H1 (cell line): ENCODE measurements at regions not wholly inside any gene's neighbourhood (a gene's known extent, or its start where the extent isn't known, plus 50 kb on each side); places are given as distances from the start of the nearest gene placed in this dataset.

Experiments used
- CTCF ChIA-PET: fragments of 300-600 bp; sonication (Branson Sonifier 250); formaldehyde crosslinking; loops from one replicate; lab custom pipeline; 2021; ENCODE audit not compliant: partially characterized antibody; lab: Charles Lee
- POLR2A ChIA-PET: fragments of 300-600 bp; sonication (Branson Sonifier 250); formaldehyde crosslinking; loops from one replicate; lab custom pipeline; 2021; ENCODE audit warnings: inconsistent platforms; ENCODE audit not compliant: partially characterized antibody; lab: Charles Lee
- DNase-seq, 2 experiments: peaks; one replicate each; pipeline versions ENCODE4 v3.0.0 to v3.0.0-alpha.2; 2010 to 2022; ENCODE audit warnings: low spot score in 2 of 2, low read depth in 1 of 2, mixed read lengths in 1 of 2
- FAIRE-seq: peaks from 2 replicates; lab custom pipeline; 2011; peaks lifted over from hg19 to GRCh38; lab: Jason Lieb, UNC
- H2AFZ ChIP-seq: 2 replicates; pipeline ENCODE4 v1.8.1; 2012; ENCODE audit warnings: low read length, inconsistent platforms
- H2AK5ac ChIP-seq: 2 replicates; pipeline ENCODE4 v1.6.1; 2013; ENCODE audit warnings: low read depth, low read length
- H2BK120ac ChIP-seq: replicated peaks from 2 replicates; pipeline ENCODE3; 2013; ENCODE audit warnings: low read depth, low read length, inconsistent platforms
- H2BK12ac ChIP-seq: 2 replicates; pipeline ENCODE4 v1.6.1; 2013; ENCODE audit warnings: low read depth, low read length
- H2BK15ac ChIP-seq: 2 replicates; pipeline ENCODE4 v1.6.1; 2013; ENCODE audit warnings: low read length
- H2BK20ac ChIP-seq: 2 replicates; pipeline ENCODE4 v1.6.1; 2013; ENCODE audit warnings: low read length
- H2BK5ac ChIP-seq: 2 replicates; pipeline ENCODE4 v1.6.1; 2013; ENCODE audit warnings: low read depth, low read length
- H3K14ac ChIP-seq: 2 replicates; pipeline ENCODE4 v1.6.1; 2013; ENCODE audit warnings: inconsistent platforms; ENCODE audit not compliant: insufficient read length
- H3K18ac ChIP-seq: 2 replicates; pipeline ENCODE4 v1.6.1; 2013; ENCODE audit warnings: low read length; ENCODE audit errors: extremely low read depth
- H3K23ac ChIP-seq: 2 replicates; pipeline ENCODE4 v1.6.1; 2013; ENCODE audit warnings: inconsistent platforms; ENCODE audit not compliant: insufficient read length
- H3K23me2 ChIP-seq: 2 replicates; pipeline ENCODE4 v1.6.1; 2013; ENCODE audit warnings: low read depth, low read length
- H3K27ac ChIP-seq: 2 replicates; pipeline ENCODE4 v1.6.1; 2011; ENCODE audit warnings: low read depth, low read length, inconsistent platforms
- H3K27me3 ChIP-seq, 4 experiments: replicated peaks in 1 of 4; 1 replicate in 1 of 4; 2 replicates in 3 of 4; pipeline versions ENCODE4 v1.6.1 to v1.8.1; 2011 to 2013; ENCODE audit warnings: low read length in 3 of 4, mild to moderate bottlenecking in 3 of 4, inconsistent platforms in 2 of 4, mixed read lengths in 2 of 4, moderate library complexity in 1 of 4; ENCODE audit not compliant: control insufficient read depth in 3 of 4, insufficient read depth in 3 of 4; ENCODE audit errors: extremely low read depth in 1 of 4
- H3K36me3 ChIP-seq, 4 experiments: 2 replicates each; pipeline versions ENCODE4 v1.6.1 to v1.8.1; 2011 to 2013; ENCODE audit warnings: mild to moderate bottlenecking in 4 of 4, low read length in 3 of 4, moderate library complexity in 2 of 4, control low read depth in 1 of 4, inconsistent platforms in 1 of 4; ENCODE audit not compliant: insufficient read depth in 4 of 4, control insufficient read depth in 2 of 4
- H3K4ac ChIP-seq: replicated peaks from 2 replicates; pipeline ENCODE3; 2013; ENCODE audit warnings: low read length, low read depth, mixed read lengths, inconsistent platforms; ENCODE audit not compliant: insufficient read length
- H3K4me1 ChIP-seq, 4 experiments: replicated peaks in 1 of 4; 1 replicate in 1 of 4; 2 replicates in 3 of 4; pipeline versions ENCODE4 v1.6.1 to v1.8.1; 2011 to 2013; ENCODE audit warnings: low read length in 3 of 4, inconsistent platforms in 2 of 4, mixed read lengths in 1 of 4; ENCODE audit not compliant: insufficient read depth in 4 of 4, control insufficient read depth in 3 of 4
- H3K4me2 ChIP-seq, 2 experiments: 2 replicates each; pipeline versions ENCODE4 v1.6.1 to v1.8.1; 2011 to 2013; ENCODE audit warnings: low read depth in 2 of 2, low read length in 2 of 2, control low read depth in 1 of 2, inconsistent platforms in 1 of 2, mild to moderate bottlenecking in 1 of 2; ENCODE audit not compliant: insufficient read depth in 1 of 2
- H3K4me3 ChIP-seq, 4 experiments: fragments of 200-600, 300-600 bp in 1 of 4; sonication (generic), shearing (Covaris generic), sonication (Bioruptor Twin) in 1 of 4; 2 replicates each; pipeline versions ENCODE4 v1.5.1 to v1.8.1; 2011 to 2016; ENCODE audit warnings: low read length in 4 of 4, low read depth in 3 of 4, control low read depth in 2 of 4, inconsistent platforms in 2 of 4, mild to moderate bottlenecking in 2 of 4, mixed read lengths in 1 of 4, moderate library complexity in 1 of 4; ENCODE audit not compliant: insufficient read depth in 2 of 4; ENCODE audit errors: extremely low read depth in 1 of 4
- H3K56ac ChIP-seq: replicated peaks from 2 replicates; pipeline ENCODE3; 2013; ENCODE audit warnings: low read depth, mild to moderate bottlenecking, mixed read lengths, low read length, inconsistent platforms; ENCODE audit not compliant: insufficient read length
- H3K79me1 ChIP-seq: 2 replicates; pipeline ENCODE4 v1.6.1; 2013; ENCODE audit warnings: low read depth, low read length, control low read depth
- H3K79me2 ChIP-seq, 2 experiments: 2 replicates each; pipeline versions ENCODE4 v1.6.1 to v1.8.1; 2012 to 2013; ENCODE audit warnings: low read length in 2 of 2, mild to moderate bottlenecking in 2 of 2, inconsistent platforms in 1 of 2; ENCODE audit not compliant: insufficient read depth in 2 of 2, control insufficient read depth in 1 of 2
- H3K9ac ChIP-seq, 4 experiments: replicated peaks in 1 of 4; 1 replicate in 1 of 4; 2 replicates in 3 of 4; pipeline versions ENCODE4 v1.6.1 to v1.8.1; 2011 to 2013; ENCODE audit warnings: low read depth in 3 of 4, low read length in 3 of 4, control low read depth in 2 of 4, mild to moderate bottlenecking in 2 of 4, moderate library complexity in 2 of 4, inconsistent platforms in 1 of 4; ENCODE audit errors: extremely low read depth in 1 of 4
- H3K9me3 ChIP-seq, 2 experiments: 2 replicates each; pipeline versions ENCODE4 v1.6.1 to v1.8.1; 2012 to 2013; ENCODE audit warnings: mild to moderate bottlenecking in 2 of 2, moderate library complexity in 2 of 2, control low read depth in 1 of 2, inconsistent platforms in 1 of 2, low read depth in 1 of 2, low read length in 1 of 2, mixed read lengths in 1 of 2; ENCODE audit not compliant: insufficient read depth in 2 of 2
- H4K20me1 ChIP-seq, 2 experiments: replicated peaks in 1 of 2; 2 replicates each; pipeline versions ENCODE3 to v1.8.1; 2011 to 2013; ENCODE audit warnings: inconsistent platforms in 2 of 2, low read length in 2 of 2, mild to moderate bottlenecking in 1 of 2; ENCODE audit not compliant: insufficient read depth in 2 of 2, control insufficient read depth in 1 of 2
- H4K5ac ChIP-seq: 2 replicates; pipeline ENCODE4 v1.6.1; 2013; ENCODE audit warnings: low read length, low read depth, mixed read lengths, inconsistent platforms; ENCODE audit not compliant: insufficient read length
- H4K8ac ChIP-seq: 2 replicates; pipeline ENCODE4 v1.8.0; 2013; ENCODE audit warnings: mild to moderate bottlenecking, moderate library complexity, low read length, inconsistent platforms; ENCODE audit not compliant: insufficient read depth; ENCODE audit errors: extremely low read depth
- H4K91ac ChIP-seq: replicated peaks from 2 replicates; pipeline ENCODE3; 2013; ENCODE audit warnings: low read length, mixed read lengths, inconsistent platforms; ENCODE audit not compliant: insufficient read length
- BACH1 ChIP-seq: IDR thresholded peaks from 2 replicates; pipeline ENCODE4 v1.6.1; 2012; ENCODE audit warnings: low read length, improper control_type of control experiment
- CBX5 ChIP-seq: fragments of 300-800, 300-1000 bp; sonication (generic); IDR thresholded peaks from 2 replicates; pipeline ENCODE4 v1.7.1; 2016; ENCODE audit warnings: antibody characterized with exemption, low read length, low read depth
- CTBP2 ChIP-seq: IDR thresholded peaks from 2 replicates; pipeline ENCODE4 v1.7.0; 2011; ENCODE audit warnings: borderline replicate concordance, mild to moderate bottlenecking, moderate library complexity, mixed read lengths, low read length; ENCODE audit not compliant: insufficient read depth, insufficient read length
- HDAC2 ChIP-seq, 2 experiments: fragments of 300-600 bp in 1 of 2; sonication (generic) in 1 of 2; IDR thresholded peaks; 2 replicates each; pipeline ENCODE4 v1.6.1; 2011 to 2012; ENCODE audit warnings: low read depth in 2 of 2, low read length in 2 of 2, mild to moderate bottlenecking in 2 of 2, moderate library complexity in 2 of 2, borderline replicate concordance in 1 of 2, inconsistent platforms in 1 of 2
- JUND ChIP-seq: IDR thresholded peaks from 2 replicates; pipeline ENCODE4 v1.6.1; 2011; ENCODE audit warnings: mild to moderate bottlenecking, improper control_type of control experiment, low read length
- MAFK ChIP-seq: IDR thresholded peaks from 2 replicates; pipeline ENCODE4 v1.6.1; 2012; ENCODE audit warnings: low read depth, mild to moderate bottlenecking, improper control_type of control experiment, low read length
- POLR2A ChIP-seq, 2 experiments: IDR thresholded peaks; 1 replicate in 1 of 2; 2 replicates in 1 of 2; pipeline ENCODE4 v1.6.1; 2011; ENCODE audit warnings: low read depth in 2 of 2, low read length in 2 of 2, mild to moderate bottlenecking in 2 of 2; ENCODE audit errors: control extremely low read depth in 1 of 2
- SIX5 ChIP-seq: IDR thresholded peaks from 2 replicates; pipeline ENCODE4 v1.6.1; 2011; ENCODE audit warnings: mild to moderate bottlenecking, low read depth, low read length
- SP2 ChIP-seq: IDR thresholded peaks from 2 replicates; pipeline ENCODE4 v1.6.1; 2012; ENCODE audit warnings: mild to moderate bottlenecking, low read length, inconsistent platforms
- SUZ12 ChIP-seq: fragments of 200-600 bp; sonication (generic); IDR thresholded peaks from 2 replicates; pipeline ENCODE4 v1.6.1; 2012; ENCODE audit warnings: mild to moderate bottlenecking, inconsistent platforms, low read length, moderate library complexity, mixed read lengths
- TBP ChIP-seq: IDR thresholded peaks from 2 replicates; pipeline ENCODE4 v1.6.1; 2011; ENCODE audit warnings: low read depth, low read length, improper control_type of control experiment
- TCF12 ChIP-seq: IDR thresholded peaks from 2 replicates; pipeline ENCODE4 v1.6.1; 2011; ENCODE audit warnings: low read depth, mild to moderate bottlenecking, low read length
- WGBS, 2 experiments: shearing (Covaris generic) in 1 of 2; methylation state at CpG; one replicate each; pipeline versions ENCODE4 v1.1.6 to v1.1.7; 2013 to 2015; ENCODE audit warnings: low lambda C conversion rate in 2 of 2, mixed read lengths in 2 of 2, inconsistent platforms in 1 of 2, low coverage in 1 of 2, missing lambda C conversion rate in 1 of 2; ENCODE audit not compliant: insufficient replicate concordance in 2 of 2, insufficient coverage in 1 of 2, insufficient read length in 1 of 2; ENCODE audit errors: extremely low coverage in 1 of 2, missing lambda C conversion rate in 1 of 2; 5-methylcytosine and 5-hydroxymethylcytosine counted together
- TF ChIP-seq, protein P1 (sequence below), 3 experiments: IDR thresholded peaks; 1 replicate in 2 of 3; 2 replicates in 1 of 3; pipeline versions ENCODE4 v1.5.1 to v1.6.1; 2011; ENCODE audit warnings: low read length in 3 of 3, mild to moderate bottlenecking in 3 of 3, inconsistent platforms in 2 of 3, low read depth in 1 of 3, moderate library complexity in 1 of 3; ENCODE audit not compliant: insufficient read depth in 1 of 3; ENCODE audit errors: control extremely low read depth in 1 of 3

DNA sequence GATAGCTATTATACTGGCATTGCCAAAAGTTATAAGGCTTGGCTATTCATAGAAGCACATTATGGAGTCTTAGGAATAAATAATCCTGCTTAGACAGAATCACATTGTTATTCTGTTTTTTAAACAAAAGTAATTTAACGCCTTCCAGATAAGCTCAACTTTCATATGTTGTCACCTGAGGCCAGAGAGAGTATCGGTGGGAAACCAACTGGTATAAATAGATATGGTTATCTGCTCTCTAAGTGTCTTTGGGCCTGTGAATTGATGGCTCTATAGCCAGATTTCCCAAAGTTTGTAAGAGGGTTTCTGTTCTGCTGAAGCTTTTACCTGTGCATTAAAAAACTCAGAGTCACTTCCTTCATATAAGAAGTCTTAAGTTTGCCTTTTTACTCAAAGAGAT is 1449.4 kb downstream of the CDH11 start:
- no peak overlapping the region for H3K9ac ChIP-seq
- no peak for TF ChIP-seq MAFK
- TF ChIP-seq CBX5 = no peak
- TF ChIP-seq TCF12 = no peak
- TF ChIP-seq SUZ12 = no peak
- TF ChIP-seq SP2 = no peak
- no peak for TF ChIP-seq HDAC2 (IDR thresholded peaks at IDR 0.05; ENCODE audit: borderline replicate concordance in 1 of 2, low read depth in 2 of 2, low read length in 2 of 2)
- TF ChIP-seq, protein P1, sequence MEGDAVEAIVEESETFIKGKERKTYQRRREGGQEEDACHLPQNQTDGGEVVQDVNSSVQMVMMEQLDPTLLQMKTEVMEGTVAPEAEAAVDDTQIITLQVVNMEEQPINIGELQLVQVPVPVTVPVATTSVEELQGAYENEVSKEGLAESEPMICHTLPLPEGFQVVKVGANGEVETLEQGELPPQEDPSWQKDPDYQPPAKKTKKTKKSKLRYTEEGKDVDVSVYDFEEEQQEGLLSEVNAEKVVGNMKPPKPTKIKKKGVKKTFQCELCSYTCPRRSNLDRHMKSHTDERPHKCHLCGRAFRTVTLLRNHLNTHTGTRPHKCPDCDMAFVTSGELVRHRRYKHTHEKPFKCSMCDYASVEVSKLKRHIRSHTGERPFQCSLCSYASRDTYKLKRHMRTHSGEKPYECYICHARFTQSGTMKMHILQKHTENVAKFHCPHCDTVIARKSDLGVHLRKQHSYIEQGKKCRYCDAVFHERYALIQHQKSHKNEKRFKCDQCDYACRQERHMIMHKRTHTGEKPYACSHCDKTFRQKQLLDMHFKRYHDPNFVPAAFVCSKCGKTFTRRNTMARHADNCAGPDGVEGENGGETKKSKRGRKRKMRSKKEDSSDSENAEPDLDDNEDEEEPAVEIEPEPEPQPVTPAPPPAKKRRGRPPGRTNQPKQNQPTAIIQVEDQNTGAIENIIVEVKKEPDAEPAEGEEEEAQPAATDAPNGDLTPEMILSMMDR (IDR thresholded peaks at IDR 0.05; ENCODE audit: control extremely low read depth in 1 of 3, insufficient read depth in 1 of 3, low read depth in 1 of 3, low read length in 3 of 3) = no peak
- TF ChIP-seq JUND = no peak
- TF ChIP-seq POLR2A (IDR thresholded peaks at IDR 0.05; ENCODE audit: control extremely low read depth in 1 of 2, low read depth in 2 of 2, low read length in 2 of 2) = no peak
- TF ChIP-seq TBP = no peak
- TF ChIP-seq SIX5 = no peak
- no peak for TF ChIP-seq BACH1
- TF ChIP-seq CTBP2 = no peak
- H4K91ac ChIP-seq = no peak overlapping the region
- ChIA-PET POLR2A (no interaction called here), CTCF (no interaction called here)
- WGBS, 2 experiments = 94% methylated on average over 2 of the region's 2 CpGs; no CpG with 5 or more reads in 1 of the 2 experiments
- no peak overlapping the region for H2AFZ ChIP-seq
- no peak overlapping the region for H2BK12ac ChIP-seq
- H3K36me3 ChIP-seq = no peaks in the 10 kb centered on the region
- H3K9me3 ChIP-seq = no peaks in the 10 kb centered on the region
- H3K4me2 ChIP-seq = no peak overlapping the region
- H4K20me1 ChIP-seq = no peaks in the 10 kb centered on the region
- H3K4me3 ChIP-seq = no peak overlapping the region
- no peaks in the 10 kb centered on the region for H3K23me2 ChIP-seq
- no peaks in the 10 kb centered on the region for H3K79me2 ChIP-seq
- no peak overlapping the region for H2BK15ac ChIP-seq
- H4K8ac ChIP-seq = no peak overlapping the region
- H2BK5ac ChIP-seq = no peak overlapping the region
- H2AK5ac ChIP-seq = no peak overlapping the region
- H3K4me1 ChIP-seq = no peaks in the 10 kb centered on the region
- H3K23ac ChIP-seq = no peak overlapping the region
- H3K27me3 ChIP-seq = no peaks in the 10 kb centered on the region
- no peaks in the 10 kb centered on the region for H3K79me1 ChIP-seq
- H3K18ac ChIP-seq = no peak overlapping the region
- DNase-seq (no peak), FAIRE-seq (no peak)
- no peak overlapping the region for H2BK20ac ChIP-seq
- no peak overlapping the region for H3K4ac ChIP-seq
- no peak overlapping the region for H3K14ac ChIP-seq
- H3K56ac ChIP-seq = no peak overlapping the region
- H4K5ac ChIP-seq = no peak overlapping the region
- H2BK120ac ChIP-seq = no peak overlapping the region
- no peak overlapping the region for H3K27ac ChIP-seq
